WTC11 (cell line): ENCODE measurements at regions not wholly inside any gene's neighbourhood (a gene's known extent, or its start where the extent isn't known, plus 50 kb on each side); places are given as distances from the start of the nearest gene placed in this dataset.

Source experiments
- NFE2L1 ChIP-seq: sonication (generic); formaldehyde crosslinking; IDR thresholded peaks from 2 replicates; pipeline ENCODE4 v1.8.1; 2023; ENCODE audit warnings: missing genetic modification reagents
- SP1 ChIP-seq: sonication (generic); formaldehyde crosslinking; conservative IDR thresholded peaks from 2 replicates; pipeline ENCODE4 v1.8.1; 2022; ENCODE audit warnings: missing genetic modification reagents
- TF ChIP-seq, protein P1 (sequence below): sonication (generic); formaldehyde crosslinking; conservative IDR thresholded peaks from 2 replicates; pipeline ENCODE4 v1.8.1; 2023; ENCODE audit warnings: mild to moderate bottlenecking, low read depth, missing genetic modification reagents, moderate library complexity
- TF ChIP-seq, protein P2 (sequence below): fragments of 200-600 bp; IDR thresholded peaks from 2 replicates; pipeline ENCODE4 v1.8.0; 2022; ENCODE audit warnings: antibody characterized with exemption
- TF ChIP-seq, protein P3 (sequence below): sonication (generic); formaldehyde crosslinking; IDR thresholded peaks from 2 replicates; pipeline ENCODE4 v1.8.0; 2022; ENCODE audit warnings: mild to moderate bottlenecking, missing genetic modification reagents
- TF ChIP-seq, protein P4 (sequence below): sonication (generic); formaldehyde crosslinking; IDR thresholded peaks from 2 replicates; pipeline ENCODE4 v1.8.0; 2022; ENCODE audit warnings: mild to moderate bottlenecking, missing genetic modification reagents
- TF ChIP-seq, protein P5 (sequence below): sonication (generic); formaldehyde crosslinking; conservative IDR thresholded peaks from 2 replicates; pipeline ENCODE4 v1.8.1; 2022; ENCODE audit warnings: mild to moderate bottlenecking, missing genetic modification reagents

DNA sequence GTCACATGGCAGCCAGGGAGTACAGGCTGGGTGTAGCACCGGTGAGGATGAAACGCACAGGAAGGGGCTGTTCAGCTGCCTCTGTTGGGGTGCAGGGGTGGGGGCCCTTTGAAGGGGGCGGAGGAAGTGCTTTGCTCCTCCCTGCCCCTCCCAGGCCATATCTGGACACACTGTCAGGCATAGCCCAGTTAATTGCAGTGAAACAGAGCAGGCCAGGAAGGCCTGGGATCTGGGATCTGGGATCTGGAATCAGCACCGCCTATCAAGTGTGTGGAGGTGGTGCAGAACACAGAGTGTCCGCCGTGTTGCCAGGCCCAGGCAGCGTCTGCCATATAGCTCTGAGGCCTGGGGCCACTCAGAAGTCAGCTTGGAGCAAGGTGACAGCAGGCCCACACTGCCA is 85.5 kb upstream of the EPCAM start:
- no peak for TF ChIP-seq SP1
- TF ChIP-seq, protein P1, sequence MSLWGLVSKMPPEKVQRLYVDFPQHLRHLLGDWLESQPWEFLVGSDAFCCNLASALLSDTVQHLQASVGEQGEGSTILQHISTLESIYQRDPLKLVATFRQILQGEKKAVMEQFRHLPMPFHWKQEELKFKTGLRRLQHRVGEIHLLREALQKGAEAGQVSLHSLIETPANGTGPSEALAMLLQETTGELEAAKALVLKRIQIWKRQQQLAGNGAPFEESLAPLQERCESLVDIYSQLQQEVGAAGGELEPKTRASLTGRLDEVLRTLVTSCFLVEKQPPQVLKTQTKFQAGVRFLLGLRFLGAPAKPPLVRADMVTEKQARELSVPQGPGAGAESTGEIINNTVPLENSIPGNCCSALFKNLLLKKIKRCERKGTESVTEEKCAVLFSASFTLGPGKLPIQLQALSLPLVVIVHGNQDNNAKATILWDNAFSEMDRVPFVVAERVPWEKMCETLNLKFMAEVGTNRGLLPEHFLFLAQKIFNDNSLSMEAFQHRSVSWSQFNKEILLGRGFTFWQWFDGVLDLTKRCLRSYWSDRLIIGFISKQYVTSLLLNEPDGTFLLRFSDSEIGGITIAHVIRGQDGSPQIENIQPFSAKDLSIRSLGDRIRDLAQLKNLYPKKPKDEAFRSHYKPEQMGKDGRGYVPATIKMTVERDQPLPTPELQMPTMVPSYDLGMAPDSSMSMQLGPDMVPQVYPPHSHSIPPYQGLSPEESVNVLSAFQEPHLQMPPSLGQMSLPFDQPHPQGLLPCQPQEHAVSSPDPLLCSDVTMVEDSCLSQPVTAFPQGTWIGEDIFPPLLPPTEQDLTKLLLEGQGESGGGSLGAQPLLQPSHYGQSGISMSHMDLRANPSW (CRISPR knock-in tag): no peak
- TF ChIP-seq, protein P2, sequence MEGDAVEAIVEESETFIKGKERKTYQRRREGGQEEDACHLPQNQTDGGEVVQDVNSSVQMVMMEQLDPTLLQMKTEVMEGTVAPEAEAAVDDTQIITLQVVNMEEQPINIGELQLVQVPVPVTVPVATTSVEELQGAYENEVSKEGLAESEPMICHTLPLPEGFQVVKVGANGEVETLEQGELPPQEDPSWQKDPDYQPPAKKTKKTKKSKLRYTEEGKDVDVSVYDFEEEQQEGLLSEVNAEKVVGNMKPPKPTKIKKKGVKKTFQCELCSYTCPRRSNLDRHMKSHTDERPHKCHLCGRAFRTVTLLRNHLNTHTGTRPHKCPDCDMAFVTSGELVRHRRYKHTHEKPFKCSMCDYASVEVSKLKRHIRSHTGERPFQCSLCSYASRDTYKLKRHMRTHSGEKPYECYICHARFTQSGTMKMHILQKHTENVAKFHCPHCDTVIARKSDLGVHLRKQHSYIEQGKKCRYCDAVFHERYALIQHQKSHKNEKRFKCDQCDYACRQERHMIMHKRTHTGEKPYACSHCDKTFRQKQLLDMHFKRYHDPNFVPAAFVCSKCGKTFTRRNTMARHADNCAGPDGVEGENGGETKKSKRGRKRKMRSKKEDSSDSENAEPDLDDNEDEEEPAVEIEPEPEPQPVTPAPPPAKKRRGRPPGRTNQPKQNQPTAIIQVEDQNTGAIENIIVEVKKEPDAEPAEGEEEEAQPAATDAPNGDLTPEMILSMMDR: no peak
- TF ChIP-seq, protein P3, sequence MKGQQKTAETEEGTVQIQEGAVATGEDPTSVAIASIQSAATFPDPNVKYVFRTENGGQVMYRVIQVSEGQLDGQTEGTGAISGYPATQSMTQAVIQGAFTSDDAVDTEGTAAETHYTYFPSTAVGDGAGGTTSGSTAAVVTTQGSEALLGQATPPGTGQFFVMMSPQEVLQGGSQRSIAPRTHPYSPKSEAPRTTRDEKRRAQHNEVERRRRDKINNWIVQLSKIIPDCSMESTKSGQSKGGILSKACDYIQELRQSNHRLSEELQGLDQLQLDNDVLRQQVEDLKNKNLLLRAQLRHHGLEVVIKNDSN (CRISPR knock-in tag): no peak
- TF ChIP-seq, protein P4, sequence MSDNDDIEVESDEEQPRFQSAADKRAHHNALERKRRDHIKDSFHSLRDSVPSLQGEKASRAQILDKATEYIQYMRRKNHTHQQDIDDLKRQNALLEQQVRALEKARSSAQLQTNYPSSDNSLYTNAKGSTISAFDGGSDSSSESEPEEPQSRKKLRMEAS (CRISPR knock-in tag): no peak
- TF ChIP-seq, protein P5, sequence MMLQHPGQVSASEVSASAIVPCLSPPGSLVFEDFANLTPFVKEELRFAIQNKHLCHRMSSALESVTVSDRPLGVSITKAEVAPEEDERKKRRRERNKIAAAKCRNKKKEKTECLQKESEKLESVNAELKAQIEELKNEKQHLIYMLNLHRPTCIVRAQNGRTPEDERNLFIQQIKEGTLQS (CRISPR knock-in tag): no peak
- no peak for TF ChIP-seq NFE2L1 (CRISPR knock-in tag)
